Erythroblast (primary cell): ENCODE measurements at regions not wholly inside any gene's neighbourhood (a gene's known extent, or its start where the extent isn't known, plus 50 kb on each side); places are given as distances from the start of the nearest gene placed in this dataset.

Source experiments
- DNase-seq, 2 experiments: peaks; one replicate each; lab custom pipeline; 2025; lab: John Stamatoyannopoulos, UW
- GATA1 ChIP-seq: IDR thresholded peaks from 2 replicates; pipeline ENCODE4 v1.6.1; 2011; ENCODE audit warnings: low read depth, mild to moderate bottlenecking, control low read depth, low read length, moderate library complexity
- POLR2A ChIP-seq: IDR thresholded peaks from 2 replicates; pipeline ENCODE4 v1.6.1; 2011; ENCODE audit warnings: mild to moderate bottlenecking, low read length

DNA sequence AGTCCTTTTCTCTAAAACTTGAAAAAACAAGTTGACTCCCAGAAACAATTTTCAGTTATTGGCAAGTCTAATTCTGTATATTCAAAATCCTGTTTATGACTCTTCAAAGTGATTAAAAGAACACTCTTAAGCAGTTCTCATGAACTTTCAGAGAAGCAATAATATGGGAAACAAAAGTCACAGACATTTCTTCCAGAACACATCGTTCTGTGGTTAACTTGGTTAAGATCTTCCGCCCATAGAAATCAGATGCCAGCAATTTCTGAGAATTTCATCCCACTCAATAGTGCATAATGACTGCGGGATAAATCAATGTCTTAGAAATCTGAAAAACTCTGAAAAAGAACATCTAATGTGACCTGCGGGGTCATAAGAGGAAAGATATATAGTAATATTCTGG is 300.5 kb downstream of the COX7C start:
- TF ChIP-seq POLR2A (no peak), GATA1 (no peak)
- no peak for DNase-seq

- DNase-seq: no peak
- TF ChIP-seq GATA1 (no peak), POLR2A (no peak)
Observed at GRCh38 chr5:86926033-86926432, 308.3 kb downstream of the COX7C start.

DNA sequence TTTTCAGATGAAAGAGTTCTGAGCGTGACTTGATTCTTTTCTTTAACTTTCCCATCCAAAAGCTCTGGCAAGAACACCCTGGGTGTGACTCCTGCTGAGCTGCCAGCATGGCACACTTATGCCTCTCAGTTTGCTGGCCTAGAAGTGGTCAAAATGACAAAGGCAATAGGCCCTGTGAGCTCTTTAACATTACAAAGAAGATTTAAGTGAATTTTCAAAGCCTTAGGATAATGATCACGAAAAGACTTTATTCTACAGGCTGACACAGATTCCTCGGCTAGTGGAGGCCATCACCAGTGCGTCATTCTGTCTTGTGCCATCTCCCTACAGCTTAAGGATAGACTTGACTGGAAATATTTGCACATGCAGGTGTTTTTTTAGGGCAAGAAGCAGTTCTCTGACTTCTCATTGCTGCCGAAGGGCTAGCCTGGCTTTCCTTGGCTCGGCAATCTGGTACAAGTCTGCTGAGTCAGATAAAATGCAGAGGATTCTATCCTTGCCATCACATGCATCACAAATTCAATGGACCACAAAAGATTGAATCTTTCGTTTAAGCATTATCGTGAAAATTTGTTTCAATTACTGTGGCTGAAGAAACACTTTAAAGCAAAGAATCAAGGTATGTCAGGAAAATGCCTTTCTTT is 311.5 kb downstream of the COX7C start:
- TF ChIP-seq POLR2A (no peak), GATA1 (no peak)
- no peak for DNase-seq

GRCh38 chr5:86951761-86952160 is 315.9 kb upstream of the RASA1 start:
- DNase-seq: no peak
- TF ChIP-seq POLR2A (no peak), GATA1 (no peak)

GRCh38 chr5:86964889-86965288 is 302.8 kb upstream of the RASA1 start:
- no peak for DNase-seq
- TF ChIP-seq GATA1 (no peak), POLR2A (no peak)

DNA sequence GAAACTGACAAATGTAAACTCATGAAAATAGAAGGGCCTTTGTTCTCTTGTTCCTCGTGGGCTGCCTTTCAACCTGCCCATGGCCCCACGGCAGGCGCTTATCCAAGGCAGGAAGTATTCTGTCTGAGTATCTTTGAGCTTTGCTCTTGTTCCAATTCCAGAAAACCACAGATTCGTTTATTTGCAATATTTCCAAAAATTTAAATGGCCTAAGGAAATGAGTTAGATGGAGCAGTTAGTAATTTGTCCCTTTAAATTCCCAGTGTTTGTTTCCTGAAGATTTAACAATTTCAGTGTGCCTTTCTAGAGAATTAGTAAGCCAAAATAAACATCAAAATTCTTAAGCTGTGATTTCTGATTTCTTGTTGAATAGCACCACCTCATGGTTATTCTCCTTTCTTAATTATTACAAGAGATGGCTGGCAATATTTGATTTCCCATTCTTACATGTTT is 299.4 kb upstream of the RASA1 start:
- peak; percentile 1 to 24 for DNase-seq
- no peak for TF ChIP-seq GATA1
- TF ChIP-seq POLR2A: no peak

DNA sequence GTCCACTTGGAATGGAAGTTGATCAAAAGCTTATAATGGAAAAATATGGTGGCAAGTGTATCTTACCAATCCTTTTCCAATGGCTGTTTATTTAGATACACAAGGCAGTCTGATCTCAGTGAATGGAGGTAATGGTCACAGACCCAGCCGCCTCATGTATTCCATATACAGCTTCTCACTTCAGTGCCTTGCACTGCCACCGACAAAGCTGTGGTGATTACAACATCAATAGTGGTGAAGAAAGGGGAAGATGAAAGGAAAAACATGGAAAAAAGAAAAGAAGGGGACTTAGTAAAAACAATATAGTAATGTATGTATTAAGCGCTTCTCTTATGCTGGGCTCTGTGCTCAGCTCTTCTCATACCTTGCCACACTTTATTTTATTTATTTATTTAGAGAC is 297.3 kb upstream of the RASA1 start:
- DNase-seq: no peak
- TF ChIP-seq POLR2A: no peak
- no peak for TF ChIP-seq GATA1

DNA sequence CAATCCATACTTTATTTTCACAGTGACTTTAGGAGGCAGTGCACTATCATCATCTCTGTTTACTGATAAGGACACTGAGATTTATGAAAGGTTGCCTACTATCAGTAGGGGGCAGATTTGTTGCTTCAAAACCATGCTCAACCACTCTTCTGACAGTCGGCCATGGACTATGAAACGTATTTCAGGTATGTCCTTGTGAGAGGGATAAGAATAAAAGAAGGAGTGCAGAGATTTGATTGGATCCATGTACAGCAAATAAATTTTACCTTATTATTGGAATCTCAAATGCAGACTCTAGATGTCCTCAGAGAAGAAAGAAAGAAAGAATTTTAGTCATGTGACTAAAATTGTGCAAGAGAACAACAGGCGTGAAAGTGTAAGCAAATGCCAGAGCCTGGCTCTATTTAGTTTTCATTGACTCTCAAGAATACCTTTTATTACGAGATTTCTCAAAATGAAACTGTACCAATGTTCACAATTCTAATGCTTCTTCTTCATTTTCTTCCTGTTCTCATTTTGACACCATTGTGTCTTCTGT is 296.6 kb upstream of the RASA1 start:
- TF ChIP-seq POLR2A (no peak), GATA1 (no peak)
- no peak for DNase-seq

DNA sequence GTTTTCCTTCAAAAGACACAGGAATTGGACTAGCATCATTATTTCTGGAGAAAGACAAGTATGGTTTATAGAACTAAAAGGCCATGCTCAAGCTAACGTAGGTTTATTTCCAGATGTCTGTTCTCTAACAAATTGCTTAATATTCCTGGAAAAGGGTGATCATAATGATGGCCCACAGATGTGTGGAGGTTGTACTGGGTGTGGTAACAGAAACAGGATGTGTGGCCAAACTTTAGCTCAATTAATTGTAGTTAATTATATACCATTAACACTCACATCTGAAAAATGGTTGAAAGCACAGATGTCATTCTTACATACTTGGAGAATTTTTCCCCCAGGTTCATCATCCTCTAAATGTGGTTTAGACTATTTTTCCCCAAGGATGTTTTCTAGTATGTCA is 292.7 kb upstream of the RASA1 start:
- no peak for DNase-seq
- no peak for TF ChIP-seq GATA1
- no peak for TF ChIP-seq POLR2A

DNA sequence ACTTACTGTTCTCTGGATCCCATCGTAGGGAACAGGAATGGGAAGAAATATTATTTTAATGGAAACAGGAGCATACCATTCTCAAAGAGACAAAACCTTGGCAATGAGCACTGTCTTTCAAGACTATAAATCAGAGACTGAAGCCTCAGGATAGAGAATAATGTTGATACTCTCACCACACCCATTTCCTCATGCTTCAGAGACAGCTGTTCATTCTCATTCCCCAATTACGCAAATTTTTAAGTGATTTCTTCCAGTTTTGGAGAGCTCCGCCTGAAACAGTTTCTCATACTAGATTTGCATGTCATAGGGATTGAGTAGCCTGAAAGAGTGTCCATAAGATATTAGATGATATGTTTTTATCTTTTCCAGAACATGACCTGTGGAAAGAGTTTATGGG is 290.5 kb upstream of the RASA1 start:
- DNase-seq: no peak
- no peak for TF ChIP-seq POLR2A
- TF ChIP-seq GATA1: no peak

DNA sequence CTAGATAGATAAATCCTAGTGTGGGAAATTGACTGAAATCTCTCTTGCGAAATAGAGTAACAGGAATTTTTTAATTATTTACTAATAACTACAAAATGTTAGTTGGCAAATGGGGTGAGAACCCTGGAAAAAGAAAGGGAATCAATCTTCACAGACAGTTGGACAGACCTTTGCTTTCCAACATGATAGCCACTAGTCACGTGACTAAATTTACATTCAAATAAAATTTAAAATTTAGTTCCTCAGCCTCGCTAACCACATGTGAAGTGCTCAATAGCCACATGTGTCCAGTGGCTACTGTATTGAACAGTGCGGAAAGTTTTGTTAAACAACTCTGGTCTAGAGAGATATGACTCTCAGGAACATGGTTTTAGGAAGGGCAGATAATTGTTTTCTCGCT is 289.9 kb upstream of the RASA1 start:
- no peak for DNase-seq
- TF ChIP-seq POLR2A (no peak), GATA1 (no peak)

- TF ChIP-seq POLR2A (no peak), GATA1 (no peak)
- DNase-seq: no peak
Observed at GRCh38 chr5:86979811-86980411, 287.8 kb upstream of the RASA1 start.

- no peak for DNase-seq
- no peak for TF ChIP-seq POLR2A
- TF ChIP-seq GATA1: no peak
Observed at GRCh38 chr5:86981898-86982297, 285.8 kb upstream of the RASA1 start.

DNA sequence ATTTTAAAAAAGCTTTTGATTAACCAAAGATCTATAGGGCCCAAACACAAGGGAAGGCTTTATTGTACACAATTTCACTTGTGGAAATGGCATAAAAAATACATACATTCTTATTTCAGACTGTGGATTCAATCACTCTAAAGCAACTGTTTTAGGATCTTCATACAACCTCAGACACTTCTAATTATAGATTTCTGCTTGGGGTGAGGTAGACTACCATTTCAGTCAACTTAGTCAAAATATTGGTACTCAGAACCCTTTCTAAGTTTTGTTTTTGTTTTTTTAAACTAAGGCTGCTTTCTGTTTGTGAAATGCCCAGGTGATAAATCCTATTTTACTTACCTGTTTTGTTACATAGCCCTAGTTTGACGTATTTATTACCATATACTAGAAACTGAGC is 284.5 kb upstream of the RASA1 start:
- no peak for DNase-seq
- TF ChIP-seq POLR2A (no peak), GATA1 (no peak)
